A549 (cell line): ENCODE measurements at regions not wholly inside any gene's neighbourhood (a gene's known extent, or its start where the extent isn't known, plus 50 kb on each side); places are given as distances from the start of the nearest gene placed in this dataset.

Experiments used
- NR3C1 ChIP-seq: fragments of >200 bp; sonication (Bioruptor Twin); formaldehyde crosslinking; IDR thresholded peaks from 3 replicates; pipeline ENCODE4 v1.6.1; 2017
- POLR2A ChIP-seq: IDR thresholded peaks from 2 replicates; pipeline ENCODE4 v1.6.1; 2012; ENCODE audit warnings: mild to moderate bottlenecking, low read length
- RFX5 ChIP-seq: fragments of 450-650 bp; IDR thresholded peaks from 2 replicates; pipeline ENCODE4 v1.7.1; 2014; ENCODE audit warnings: antibody characterized with exemption, mild to moderate bottlenecking, moderate library complexity
- SREBF2 ChIP-seq: fragments of 450-650 bp; IDR thresholded peaks from 2 replicates; pipeline ENCODE4 v1.6.1; 2014; ENCODE audit warnings: mild to moderate bottlenecking, moderate library complexity

GRCh38 chr21:26284531-26284930 lies 114.0 kb upstream of the APP start:
- TF ChIP-seq SREBF2 (no peak), POLR2A (no peak), NR3C1 (no peak), RFX5 (no peak)
